GM19023 (cell line): ENCODE measurements at regions not wholly inside any gene's neighbourhood (a gene's known extent, or its start where the extent isn't known, plus 50 kb on each side); places are given as distances from the start of the nearest gene placed in this dataset.

Experiments
- ATAC-seq: cut with Tn5 transposase; IDR thresholded peaks from one replicate; pipeline ENCODE4 v1.9.1; 2021; ENCODE audit warnings: mild to moderate bottlenecking, moderate library complexity; ENCODE audit not compliant: unreplicated experiment

GRCh38 chr2:136582628-136583205 lies 182.6 kb upstream of the THSD7B start:
- ATAC-seq = no peak

GRCh38 chr2:136572335-136572734 lies 193.0 kb upstream of the THSD7B start:
- ATAC-seq = no peak

- ATAC-seq = no peak
These were observed 208.1 kb upstream of the THSD7B start for GRCh38 chr2:136557203-136557602.

GRCh38 chr2:136550181-136550580 lies 215.2 kb upstream of the THSD7B start:
- no peak for ATAC-seq

- no peak for ATAC-seq
These were observed 226.0 kb upstream of the THSD7B start for GRCh38 chr2:136539355-136539754.

- ATAC-seq = no peak
These were observed 226.9 kb upstream of the THSD7B start for GRCh38 chr2:136538489-136538888.

GRCh38 chr2:136534811-136535210 lies 230.5 kb upstream of the THSD7B start:
- no peak for ATAC-seq

GRCh38 chr2:136532171-136532570 lies 233.2 kb upstream of the THSD7B start:
- ATAC-seq = no peak

- ATAC-seq = no peak
These were observed 233.6 kb upstream of the THSD7B start for GRCh38 chr2:136531731-136532130.

GRCh38 chr2:136530146-136530545 lies 235.2 kb upstream of the THSD7B start:
- no peak for ATAC-seq

GRCh38 chr2:136527560-136527959 lies 237.8 kb upstream of the THSD7B start:
- ATAC-seq = no peak

- ATAC-seq = no peak
These were observed 242.6 kb upstream of the THSD7B start for GRCh38 chr2:136522724-136523123.

GRCh38 chr2:136517716-136518115 lies 247.6 kb upstream of the THSD7B start:
- no peak for ATAC-seq

GRCh38 chr2:136510244-136510643 lies 255.1 kb upstream of the THSD7B start:
- ATAC-seq = no peak

- ATAC-seq = no peak
These were observed 259.9 kb upstream of the THSD7B start for GRCh38 chr2:136505462-136505861.

GRCh38 chr2:136502660-136503059 lies 262.7 kb upstream of the THSD7B start:
- ATAC-seq = no peak

- no peak for ATAC-seq
These were observed 267.6 kb upstream of the THSD7B start for GRCh38 chr2:136497709-136498108.

GRCh38 chr2:136496966-136497365 lies 268.4 kb upstream of the THSD7B start:
- ATAC-seq = no peak

GRCh38 chr2:136495636-136496035 lies 269.7 kb upstream of the THSD7B start:
- no peak for ATAC-seq

- no peak for ATAC-seq
These were observed 272.4 kb upstream of the THSD7B start for GRCh38 chr2:136492901-136493300.

GRCh38 chr2:136490100-136490499 lies 275.2 kb upstream of the THSD7B start:
- no peak for ATAC-seq

- ATAC-seq = no peak
These were observed 277.9 kb upstream of the THSD7B start for GRCh38 chr2:136487421-136487820.

- peak; percentile 69 for ATAC-seq
These were observed 279.2 kb upstream of the THSD7B start for GRCh38 chr2:136486115-136486514.
